Neutrophil (primary cell): ENCODE measurements at regions not wholly inside any gene's neighbourhood (a gene's known extent, or its start where the extent isn't known, plus 50 kb on each side); places are given as distances from the start of the nearest gene placed in this dataset.

Experiments used
- H3K27ac ChIP-seq: fragments of 200-600 bp; sonication (generic); 2 replicates; pipeline ENCODE4 v1.5.1; 2016; ENCODE audit warnings: mild to moderate bottlenecking, moderate library complexity
- H3K27me3 ChIP-seq: fragments of 200-600 bp; sonication (generic); 2 replicates; pipeline ENCODE4 v1.6.0; 2016; ENCODE audit warnings: mild to moderate bottlenecking
- H3K36me3 ChIP-seq: fragments of 200-600 bp; sonication (generic); 2 replicates; pipeline ENCODE4 v1.5.1; 2017
- H3K4me1 ChIP-seq, 2 experiments: fragments of 200-600 bp in 1 of 2; sonication (generic) in 1 of 2; 1 replicate in 1 of 2; 2 replicates in 1 of 2; pipeline versions ENCODE4 v1.5.1 to v1.6.1; 2013 to 2016; ENCODE audit warnings: low read depth in 1 of 2, low read length in 1 of 2, mild to moderate bottlenecking in 1 of 2, moderate library complexity in 1 of 2; ENCODE audit not compliant: control insufficient read depth in 1 of 2, insufficient read depth in 1 of 2
- H3K4me3 ChIP-seq, 2 experiments: fragments of 200-600 bp in 1 of 2; sonication (generic) in 1 of 2; 1 replicate in 1 of 2; 2 replicates in 1 of 2; pipeline ENCODE4 v1.5.1; 2013 to 2016; ENCODE audit warnings: low read depth in 1 of 2, low read length in 1 of 2, mild to moderate bottlenecking in 1 of 2, moderate library complexity in 1 of 2
- H3K9me3 ChIP-seq: fragments of 200-600 bp; sonication (generic); 2 replicates; pipeline ENCODE4 v1.5.1; 2016
- TF ChIP-seq, protein P1 (sequence below): fragments of 200-600 bp; sonication (generic); IDR thresholded peaks from 2 replicates; pipeline ENCODE4 v1.5.1; 2016; ENCODE audit warnings: antibody characterized with exemption

DNA sequence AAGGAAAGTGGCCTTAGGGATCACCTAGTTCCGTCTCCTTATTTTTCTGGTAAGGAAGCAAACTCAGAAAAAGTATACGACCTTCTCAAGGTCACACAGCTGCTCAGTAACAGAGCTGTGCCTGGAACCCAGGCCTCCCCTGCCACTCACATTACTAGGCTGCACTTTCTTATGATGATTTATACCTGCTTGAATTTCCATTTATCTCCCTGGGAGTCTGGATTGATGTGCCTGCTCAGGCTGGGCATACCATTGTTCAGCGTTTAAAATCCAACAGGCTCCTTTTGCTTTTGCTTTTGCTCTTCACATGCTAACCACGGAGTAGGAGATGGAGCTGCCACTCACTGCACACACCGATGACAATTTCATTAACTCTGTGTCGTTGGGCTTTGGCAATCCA lies 241.0 kb downstream of the OLFM4 start:
- TF ChIP-seq, protein P1, sequence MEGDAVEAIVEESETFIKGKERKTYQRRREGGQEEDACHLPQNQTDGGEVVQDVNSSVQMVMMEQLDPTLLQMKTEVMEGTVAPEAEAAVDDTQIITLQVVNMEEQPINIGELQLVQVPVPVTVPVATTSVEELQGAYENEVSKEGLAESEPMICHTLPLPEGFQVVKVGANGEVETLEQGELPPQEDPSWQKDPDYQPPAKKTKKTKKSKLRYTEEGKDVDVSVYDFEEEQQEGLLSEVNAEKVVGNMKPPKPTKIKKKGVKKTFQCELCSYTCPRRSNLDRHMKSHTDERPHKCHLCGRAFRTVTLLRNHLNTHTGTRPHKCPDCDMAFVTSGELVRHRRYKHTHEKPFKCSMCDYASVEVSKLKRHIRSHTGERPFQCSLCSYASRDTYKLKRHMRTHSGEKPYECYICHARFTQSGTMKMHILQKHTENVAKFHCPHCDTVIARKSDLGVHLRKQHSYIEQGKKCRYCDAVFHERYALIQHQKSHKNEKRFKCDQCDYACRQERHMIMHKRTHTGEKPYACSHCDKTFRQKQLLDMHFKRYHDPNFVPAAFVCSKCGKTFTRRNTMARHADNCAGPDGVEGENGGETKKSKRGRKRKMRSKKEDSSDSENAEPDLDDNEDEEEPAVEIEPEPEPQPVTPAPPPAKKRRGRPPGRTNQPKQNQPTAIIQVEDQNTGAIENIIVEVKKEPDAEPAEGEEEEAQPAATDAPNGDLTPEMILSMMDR: no peak
- Histone ChIP-seq H3K4me3 (no peak overlapping the region), H3K9me3 (no peaks in the 10 kb centered on the region), H3K27me3 (no peaks in the 10 kb centered on the region), H3K36me3 (no peaks in the 10 kb centered on the region), H3K4me1 (no peaks in the 10 kb centered on the region), H3K27ac (no peak overlapping the region)

DNA sequence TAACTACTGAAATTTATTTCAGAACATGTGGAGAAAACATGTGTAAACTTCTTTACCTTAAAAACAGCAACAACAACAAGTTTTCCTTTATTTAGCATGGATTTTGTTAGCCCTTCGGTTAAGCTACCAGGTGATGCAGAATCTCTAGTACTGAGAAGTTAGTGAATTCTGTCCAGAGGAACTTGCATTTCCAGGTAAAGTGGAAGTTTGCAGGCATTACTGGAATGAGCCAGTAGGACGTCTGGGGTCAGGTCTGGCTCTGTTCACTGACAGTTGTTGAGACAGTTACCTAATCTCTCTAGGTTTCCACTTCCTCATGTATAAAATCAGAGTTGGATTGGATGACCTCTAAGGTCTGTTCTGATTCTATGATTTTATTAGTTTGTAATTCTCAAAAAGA lies 244.3 kb downstream of the OLFM4 start:
- H3K4me3 ChIP-seq: no peak overlapping the region
- H3K4me1 ChIP-seq: no peaks in the 10 kb centered on the region
- H3K27me3 ChIP-seq: no peaks in the 10 kb centered on the region
- H3K36me3 ChIP-seq: no peaks in the 10 kb centered on the region
- H3K9me3 ChIP-seq: no peaks in the 10 kb centered on the region
- TF ChIP-seq, protein P1: no peak
- no peak overlapping the region for H3K27ac ChIP-seq

DNA sequence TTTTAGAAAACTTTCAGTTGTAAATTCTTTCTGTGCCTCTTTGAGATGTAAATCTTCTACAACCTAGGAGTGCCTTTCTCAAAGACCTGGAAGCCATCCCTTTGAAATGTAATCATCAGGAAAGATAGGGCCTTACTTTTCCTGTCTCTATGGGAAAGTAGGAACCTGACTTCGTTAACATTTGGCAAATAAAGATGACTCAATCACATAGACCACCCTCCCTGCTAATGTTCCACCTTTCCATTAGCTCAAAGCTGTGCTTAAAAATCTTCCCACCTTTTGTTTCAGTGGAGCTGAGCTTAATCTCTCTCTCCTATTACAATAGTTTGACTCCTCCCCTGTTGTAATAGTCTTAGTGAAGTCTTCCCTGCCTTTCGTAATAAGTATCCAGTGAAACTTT lies 247.7 kb downstream of the OLFM4 start:
- Histone ChIP-seq H3K36me3 (no peaks in the 10 kb centered on the region), H3K27me3 (no peaks in the 10 kb centered on the region)
- TF ChIP-seq, protein P1: no peak

DNA sequence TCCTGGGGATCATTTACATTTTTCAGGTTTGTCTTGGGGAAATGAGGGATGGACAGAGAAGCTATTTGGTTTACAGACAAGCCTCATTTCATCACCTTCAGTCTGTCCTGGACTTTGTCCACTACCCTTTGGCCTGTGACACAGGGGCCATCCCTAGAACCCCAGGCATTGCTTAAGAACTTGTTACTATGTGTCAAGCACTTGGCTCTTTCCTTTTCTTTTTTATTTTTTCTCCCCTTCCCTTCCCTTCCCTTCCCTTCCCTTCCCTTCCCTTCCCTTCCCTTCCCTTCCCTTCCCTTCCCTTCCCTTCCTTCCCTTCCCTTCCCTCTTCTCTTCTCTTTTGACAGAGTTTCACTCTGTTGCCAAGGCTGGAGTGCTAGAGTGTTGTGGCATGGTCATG lies 253.1 kb downstream of the OLFM4 start:
- Histone ChIP-seq H3K27me3 (no peaks in the 10 kb centered on the region), H3K4me1 (no peaks in the 10 kb centered on the region), H3K4me3 (no peak overlapping the region), H3K9me3 (no peaks in the 10 kb centered on the region), H3K27ac (no peak overlapping the region), H3K36me3 (no peaks in the 10 kb centered on the region)
- TF ChIP-seq, protein P1: no peak

More for the DNA sequence above, 247.7 kb downstream of the OLFM4 start:
- Histone ChIP-seq H3K4me1 (no peaks in the 10 kb centered on the region), H3K27ac (no peak overlapping the region), H3K4me3 (no peak overlapping the region), H3K9me3 (no peaks in the 10 kb centered on the region)

DNA sequence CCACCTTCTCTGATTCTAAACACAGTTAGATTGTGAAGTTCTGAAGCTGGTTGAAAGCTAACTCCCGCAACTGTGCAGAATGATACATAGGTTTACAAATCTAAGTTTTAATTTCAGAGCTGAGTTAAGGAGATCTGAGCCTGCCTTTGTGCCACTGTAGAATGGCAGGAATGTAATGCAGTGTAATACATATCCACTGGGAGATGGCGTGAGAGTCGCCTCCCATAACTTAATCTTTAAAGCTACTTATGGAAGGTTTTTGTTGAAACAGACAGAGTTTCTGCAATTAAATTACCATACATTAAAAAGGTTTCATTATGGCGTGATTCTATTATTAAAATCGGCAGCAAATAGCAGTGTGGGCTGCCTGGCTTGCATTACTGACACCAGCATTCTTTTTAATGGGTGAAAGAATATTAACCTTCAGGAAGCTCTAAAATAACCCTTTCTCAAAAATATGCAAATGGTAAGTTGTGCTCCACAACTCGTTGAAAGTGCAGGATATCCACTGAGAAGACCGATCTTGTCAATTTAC lies 257.4 kb downstream of the OLFM4 start:
- H3K9me3 ChIP-seq: no peaks in the 10 kb centered on the region
- TF ChIP-seq, protein P1: no peak
- no peaks in the 10 kb centered on the region for H3K36me3 ChIP-seq
- no peak overlapping the region for H3K4me3 ChIP-seq
- H3K27ac ChIP-seq: no peak overlapping the region
- no peaks in the 10 kb centered on the region for H3K4me1 ChIP-seq
- no peaks in the 10 kb centered on the region for H3K27me3 ChIP-seq

GRCh38 chr13:53298396-53298795 lies 269.8 kb downstream of the OLFM4 start:
- Histone ChIP-seq H3K27me3 (no peaks in the 10 kb centered on the region), H3K36me3 (no peaks in the 10 kb centered on the region), H3K4me1 (no peaks in the 10 kb centered on the region), H3K27ac (no peak overlapping the region), H3K9me3 (no peaks in the 10 kb centered on the region), H3K4me3 (no peak overlapping the region)
- TF ChIP-seq, protein P1: no peak
